Globus pallidus (tissue), 1 donor: ENCODE measurements at regions not wholly inside any gene's neighbourhood (a gene's known extent, or its start where the extent isn't known, plus 50 kb on each side); places are given as distances from the start of the nearest gene placed in this dataset.

Experiments
- DNase-seq: peaks from one replicate; pipeline ENCODE4 v3.0.0-alpha.2; 2015; ENCODE audit warnings: low spot score

- DNase-seq: no peak
These were observed 96.6 kb upstream of the ADRA2C start for GRCh38 chr4:3669553-3669949.

- DNase-seq: no peak
These were observed 97.2 kb upstream of the ADRA2C start for GRCh38 chr4:3668825-3669552.

- no peak for DNase-seq
These were observed 98.9 kb upstream of the ADRA2C start for GRCh38 chr4:3667258-3667657.

GRCh38 chr4:3666263-3666662 is 99.9 kb upstream of the ADRA2C start:
- no peak for DNase-seq

- no peak for DNase-seq
These were observed 100.8 kb upstream of the ADRA2C start for GRCh38 chr4:3665360-3665891.

- DNase-seq: no peak
These were observed 102.4 kb upstream of the ADRA2C start for GRCh38 chr4:3663791-3664190.

GRCh38 chr4:3662516-3662915 is 103.7 kb upstream of the ADRA2C start:
- DNase-seq: no peak

- no peak for DNase-seq
These were observed 104.2 kb upstream of the ADRA2C start for GRCh38 chr4:3661989-3662388.

- no peak for DNase-seq
These were observed 105.2 kb upstream of the ADRA2C start for GRCh38 chr4:3660928-3661515.

GRCh38 chr4:3660086-3660927 is 105.9 kb upstream of the ADRA2C start:
- peak; percentile 48 for DNase-seq

GRCh38 chr4:3659131-3659530 is 107.1 kb upstream of the ADRA2C start:
- no peak for DNase-seq

- DNase-seq: no peak
These were observed 107.7 kb upstream of the ADRA2C start for GRCh38 chr4:3658530-3658913.

- DNase-seq: no peak
These were observed 108.2 kb upstream of the ADRA2C start for GRCh38 chr4:3657902-3658529.

GRCh38 chr4:3656416-3657356 is 109.5 kb upstream of the ADRA2C start:
- DNase-seq: no peak

- DNase-seq: no peak
These were observed 110.2 kb upstream of the ADRA2C start for GRCh38 chr4:3655963-3656362.

- DNase-seq: no peak
These were observed 110.7 kb upstream of the ADRA2C start for GRCh38 chr4:3655485-3655884.

- no peak for DNase-seq
These were observed 112.0 kb upstream of the ADRA2C start for GRCh38 chr4:3654036-3654807.

GRCh38 chr4:3652586-3652985 is 113.6 kb upstream of the ADRA2C start:
- no peak for DNase-seq

GRCh38 chr4:3651267-3651845 is 114.8 kb upstream of the ADRA2C start:
- no peak for DNase-seq

GRCh38 chr4:3649491-3649890 is 116.7 kb upstream of the ADRA2C start:
- DNase-seq: no peak
